ENCODE measurements at regions not wholly inside any gene's neighbourhood (a gene's known extent, or its start where the extent isn't known, plus 50 kb on each side); places are given as distances from the start of the nearest gene placed in this dataset.
A peak's percentile ranks its signal among the peaks of the same experiment; 100 is the strongest.

DNA sequence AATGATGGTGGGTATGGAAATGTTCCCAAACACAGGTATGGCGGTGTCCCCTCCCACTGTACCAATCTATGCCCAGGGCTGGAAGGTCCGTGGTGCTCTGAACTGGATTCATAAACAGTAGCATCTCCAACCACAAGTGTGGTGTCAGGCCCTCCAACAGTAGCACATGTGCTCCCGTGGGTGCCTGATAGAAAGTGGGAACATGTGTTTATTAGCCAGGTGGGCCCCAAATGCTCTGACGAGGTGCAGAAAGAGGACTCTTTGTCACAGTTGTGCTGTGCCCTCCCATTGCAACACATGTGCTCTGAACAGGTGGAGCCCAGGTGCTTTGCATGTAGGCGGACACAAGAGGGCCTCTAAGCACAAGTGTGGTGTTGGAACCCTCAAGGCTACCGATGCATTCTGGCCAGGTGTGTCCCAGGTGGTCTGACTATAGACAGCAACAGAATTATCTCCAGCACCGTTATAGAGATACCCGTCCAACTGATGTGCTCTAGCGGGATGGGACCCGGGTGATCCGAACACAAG lies 75.4 kb upstream of the ZNF30 start:
- H3K27me3 ChIP-seq: no peaks in the 10 kb centered on the region
- H3K4me3 ChIP-seq: no peak overlapping the region
- H3K36me3 ChIP-seq: no peaks in the 10 kb centered on the region
- no peak overlapping the region for H3K27ac ChIP-seq
- TF ChIP-seq, protein P1, sequence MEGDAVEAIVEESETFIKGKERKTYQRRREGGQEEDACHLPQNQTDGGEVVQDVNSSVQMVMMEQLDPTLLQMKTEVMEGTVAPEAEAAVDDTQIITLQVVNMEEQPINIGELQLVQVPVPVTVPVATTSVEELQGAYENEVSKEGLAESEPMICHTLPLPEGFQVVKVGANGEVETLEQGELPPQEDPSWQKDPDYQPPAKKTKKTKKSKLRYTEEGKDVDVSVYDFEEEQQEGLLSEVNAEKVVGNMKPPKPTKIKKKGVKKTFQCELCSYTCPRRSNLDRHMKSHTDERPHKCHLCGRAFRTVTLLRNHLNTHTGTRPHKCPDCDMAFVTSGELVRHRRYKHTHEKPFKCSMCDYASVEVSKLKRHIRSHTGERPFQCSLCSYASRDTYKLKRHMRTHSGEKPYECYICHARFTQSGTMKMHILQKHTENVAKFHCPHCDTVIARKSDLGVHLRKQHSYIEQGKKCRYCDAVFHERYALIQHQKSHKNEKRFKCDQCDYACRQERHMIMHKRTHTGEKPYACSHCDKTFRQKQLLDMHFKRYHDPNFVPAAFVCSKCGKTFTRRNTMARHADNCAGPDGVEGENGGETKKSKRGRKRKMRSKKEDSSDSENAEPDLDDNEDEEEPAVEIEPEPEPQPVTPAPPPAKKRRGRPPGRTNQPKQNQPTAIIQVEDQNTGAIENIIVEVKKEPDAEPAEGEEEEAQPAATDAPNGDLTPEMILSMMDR (IDR thresholded peaks at IDR 0.05): no peak
- TF ChIP-seq POLR2A (IDR thresholded peaks at IDR 0.05): no peak
- no peak for DNase-seq
- H3K9me3 ChIP-seq: no peaks in the 10 kb centered on the region
- no peaks in the 10 kb centered on the region for H3K4me1 ChIP-seq

DNA sequence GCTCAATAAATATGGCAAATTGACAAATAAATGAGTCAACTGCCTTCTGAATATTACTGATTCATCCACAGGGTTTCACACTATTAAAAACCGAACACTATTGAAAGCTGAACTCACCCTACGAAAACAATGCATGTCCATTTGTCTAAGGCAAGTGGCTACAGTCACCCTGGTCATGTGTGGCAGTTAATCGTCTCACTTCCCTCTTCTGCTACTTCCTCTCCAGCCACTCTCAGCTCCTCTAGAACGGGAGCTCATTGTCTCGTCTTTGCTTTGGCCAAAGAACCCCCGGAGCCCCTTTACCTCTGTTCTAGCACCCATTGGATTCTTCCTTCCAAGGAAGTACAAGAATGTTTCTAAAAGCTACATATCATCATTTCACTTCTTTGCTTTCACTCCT lies 74.4 kb upstream of the ZNF599 start:
- H3K9me3 ChIP-seq: no peaks in the 10 kb centered on the region
- no peak for TF ChIP-seq POLR2A (IDR thresholded peaks at IDR 0.05)
- TF ChIP-seq, protein P1 (IDR thresholded peaks at IDR 0.05): no peak
- H3K27ac ChIP-seq: no peak overlapping the region
- H3K4me3 ChIP-seq: no peak overlapping the region
- no peaks in the 10 kb centered on the region for H3K27me3 ChIP-seq
- no peaks in the 10 kb centered on the region for H3K4me1 ChIP-seq
- H3K36me3 ChIP-seq: no peaks in the 10 kb centered on the region
- DNase-seq: no peak

DNA sequence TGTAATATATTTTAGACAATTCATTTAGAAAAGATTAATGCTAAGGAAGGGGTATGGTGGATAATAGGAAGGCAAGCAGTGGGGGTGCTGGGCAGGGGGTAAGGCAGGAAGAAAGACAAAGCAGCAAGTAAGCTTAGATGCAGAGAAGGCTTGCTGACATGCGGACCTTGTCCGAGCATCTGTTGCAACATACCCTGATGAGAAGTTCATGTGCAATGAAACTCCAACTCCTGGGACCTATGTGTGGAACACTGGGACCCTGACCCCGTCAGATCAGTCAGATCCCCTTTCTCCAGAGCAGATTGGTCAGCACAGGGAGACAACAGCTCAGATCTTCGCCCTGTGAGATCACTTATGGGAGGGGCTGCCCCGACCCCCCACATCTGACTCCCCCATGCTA lies 71.3 kb upstream of the ZNF599 start:
- Histone ChIP-seq H3K36me3 (no peaks in the 10 kb centered on the region), H3K4me1 (peaks cover 0 to 2% (median 0%) of the 10 kb centered on the region in 4 donors), H3K4me3 (no peak overlapping the region), H3K27ac (no peak overlapping the region), H3K27me3 (no peaks in the 10 kb centered on the region), H3K9me3 (no peaks in the 10 kb centered on the region)
- TF ChIP-seq, protein P1 (IDR thresholded peaks at IDR 0.05): no peak
- TF ChIP-seq POLR2A (IDR thresholded peaks at IDR 0.05): no peak
- DNase-seq: no peak

DNA sequence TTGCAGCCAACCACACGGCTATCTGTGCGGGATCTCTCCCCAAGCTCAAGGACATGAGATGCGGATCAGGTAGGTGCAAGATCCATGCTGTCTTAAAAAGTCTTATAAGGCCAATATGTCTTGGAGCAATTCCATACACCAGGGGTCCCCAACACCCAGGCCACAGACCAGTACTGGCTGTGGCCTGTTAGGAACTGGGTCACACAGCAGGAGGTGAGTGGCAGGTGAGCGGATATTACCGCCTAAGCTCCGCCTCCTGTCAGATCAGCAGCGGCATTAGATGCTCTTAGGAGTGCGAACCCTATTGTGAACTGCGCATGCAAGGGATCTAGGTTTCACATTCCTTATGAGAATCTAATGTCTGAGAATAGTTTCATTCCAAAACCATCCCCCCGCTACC lies 68.8 kb upstream of the ZNF599 start:
- H3K4me1 ChIP-seq: peaks cover 0 to 20% (median 0%) of the 10 kb centered on the region in 4 donors
- TF ChIP-seq, protein P1 (IDR thresholded peaks at IDR 0.05): no peak
- no peak for TF ChIP-seq POLR2A (IDR thresholded peaks at IDR 0.05)
- no peaks in the 10 kb centered on the region for H3K36me3 ChIP-seq
- H3K9me3 ChIP-seq: no peaks in the 10 kb centered on the region
- no peak for DNase-seq
- no peak overlapping the region for H3K27ac ChIP-seq
- no peaks in the 10 kb centered on the region for H3K27me3 ChIP-seq
- no peak overlapping the region for H3K4me3 ChIP-seq

- TF ChIP-seq POLR2A (IDR thresholded peaks at IDR 0.05): no peak
- TF ChIP-seq, protein P1 (IDR thresholded peaks at IDR 0.05): peak in 4 of 6 experiments; percentile 12 to 29 (median 23)
- H3K4me3 ChIP-seq: peak overlapping the region in 3 of 4 donors; percentile 6 to 40 (median 34)
- DNase-seq: peak in 2 of 3 donors; percentile 62 to 82
Measured at GRCh38 chr19:34838753-34839431, 65.9 kb upstream of the ZNF599 start.

More at GRCh38 chr19:34838753-34839431, 65.9 kb upstream of the ZNF599 start:
- Histone ChIP-seq H3K27me3 (no peaks in the 10 kb centered on the region), H3K4me1 (peaks cover 0 to 22% (median 0%) of the 10 kb centered on the region in 4 donors), H3K36me3 (no peaks in the 10 kb centered on the region), H3K9me3 (no peaks in the 10 kb centered on the region), H3K27ac (peak overlapping the region in 2 of 4 donors; percentile 48 to 67)

Data from Peyer's patch (tissue), 4 donors.